ENCODE measurements at regions not wholly inside any gene's neighbourhood (a gene's known extent, or its start where the extent isn't known, plus 50 kb on each side); places are given as distances from the start of the nearest gene placed in this dataset.

DNA sequence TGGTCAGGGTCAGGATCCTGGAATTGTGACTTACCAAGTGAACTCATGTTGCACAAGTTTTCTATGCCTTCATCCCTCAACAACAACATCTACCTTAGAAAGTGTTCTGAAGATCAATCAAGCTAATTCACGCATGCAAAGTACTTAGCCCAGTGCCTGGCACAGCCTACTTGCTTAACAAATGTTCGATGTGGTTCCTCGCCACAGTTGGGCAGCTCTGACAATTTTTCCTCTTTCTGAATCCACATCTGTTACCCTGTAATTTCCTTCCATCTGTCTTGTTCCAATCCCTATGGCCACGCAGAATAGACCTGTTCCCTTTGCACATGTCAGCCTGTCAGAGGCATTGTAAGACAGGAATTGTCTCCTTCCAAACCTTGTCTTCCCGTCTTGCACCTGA lies 1415.2 kb downstream of the TBC1D22A start:
- H4K8ac ChIP-seq (ENCODE audit: low read depth in 2 of 2, low read length in 2 of 2), result no peak overlapping the region
- no peak overlapping the region for H4K91ac ChIP-seq (ENCODE audit: insufficient read depth, low read depth, low read length)
- no peaks in the 10 kb centered on the region for H3K9me1 ChIP-seq (ENCODE audit: insufficient read depth, low read length)
- no peak for ATAC-seq (ENCODE audit: low read depth)
- no peak overlapping the region for H3K9ac ChIP-seq (ENCODE audit: low read depth, low read length)
- H3K36me3 ChIP-seq (ENCODE audit: control insufficient read depth, insufficient read depth, low read length), result no peaks in the 10 kb centered on the region
- peaks cover 61% of the 10 kb centered on the region for H3K9me3 ChIP-seq (ENCODE audit: control insufficient read depth, insufficient read depth, low read length)
- no peak overlapping the region for H2BK120ac ChIP-seq (ENCODE audit: low read depth, low read length)
- H2AK9ac ChIP-seq (replicated peaks; ENCODE audit: low read depth, low read length, poor library complexity), result no peak overlapping the region
- no TSS peak for BruUV-seq (replicated peaks)
- no peaks in the 10 kb centered on the region for H3K4me1 ChIP-seq (ENCODE audit: control insufficient read depth, insufficient read depth, low read length)
- no peak overlapping the region for H2BK20ac ChIP-seq (ENCODE audit: low read depth, low read length)
- H3K4me3 ChIP-seq (ENCODE audit: insufficient read depth, low read depth, low read length), result no peak overlapping the region
- no peak overlapping the region for H2AK5ac ChIP-seq (ENCODE audit: low read depth, low read length)
- intact Hi-C loops (cut with micrococcal nuclease), result no loop called here
- H4K5ac ChIP-seq (ENCODE audit: low read depth, low read length), result no peak overlapping the region
- no peak overlapping the region for H3K23ac ChIP-seq (ENCODE audit: low read depth, low read length)
- H3K18ac ChIP-seq (ENCODE audit: low read depth, low read length), result no peak overlapping the region
- dilution Hi-C loops (cut with HindIII; ENCODE audit: low sequenced_read_pairs, unreplicated experiment), result no loop called here
- H3K4ac ChIP-seq (ENCODE audit: low read depth, low read length), result no peak overlapping the region
- no peak overlapping the region for H3K56ac ChIP-seq (ENCODE audit: extremely low read depth, insufficient read depth, low read length)
- TF ChIP-seq RCOR1 (IDR thresholded peaks at IDR 0.05; ENCODE audit: insufficient replicate concordance, low read length) (no peak), FOS (IDR thresholded peaks at IDR 0.05; ENCODE audit: low read depth, low read length) (no peak), ELK1 (IDR thresholded peaks at IDR 0.05; ENCODE audit: borderline replicate concordance, low read depth, low read length) (no peak), MAZ (IDR thresholded peaks at IDR 0.05; ENCODE audit: borderline replicate concordance, low read depth, low read length) (no peak), CHD1 (IDR thresholded peaks at IDR 0.05; ENCODE audit: low read depth, low read length) (no peak), RFX5 (IDR thresholded peaks at IDR 0.05; ENCODE audit: low read depth, low read length) (no peak), CEBPB (IDR thresholded peaks at IDR 0.05; ENCODE audit: low read depth, low read length) (no peak), MAFK (IDR thresholded peaks at IDR 0.05; ENCODE audit: low read depth, low read length) (no peak), SMC3 (IDR thresholded peaks at IDR 0.05; ENCODE audit: low read depth, low read length) (no peak), MXI1 (IDR thresholded peaks at IDR 0.05; ENCODE audit: borderline replicate concordance, low read depth, low read length) (no peak)
- POLR2A ChIA-PET (ENCODE audit: unreplicated experiment), result no interaction called here
- 59% methylated on average over 3 of the region's 5 CpGs; no CpG with 5 or more reads in 1 of the 2 experiments for WGBS, 2 experiments (ENCODE audit: extremely low coverage in 2 of 2, insufficient read length in 1 of 2)
- no peaks in the 10 kb centered on the region for H3K27me3 ChIP-seq (ENCODE audit: control insufficient read depth, insufficient read depth, low read length)
- no peak for DNase-seq
- in situ Hi-C loops (cut with MboI; ENCODE audit: low sequenced_read_pairs), result no loop called here
- H3K14ac ChIP-seq (replicated peaks; ENCODE audit: low read depth, low read length), result no peak overlapping the region
- no peak overlapping the region for H2AFZ ChIP-seq (replicated peaks; ENCODE audit: low read length, poor library complexity)
- H2BK15ac ChIP-seq (ENCODE audit: low read depth, low read length), result no peak overlapping the region
- H3K27ac ChIP-seq (ENCODE audit: insufficient read depth, low read length), result no peak overlapping the region
- H4K20me1 ChIP-seq (ENCODE audit: insufficient read depth, low read length), result no peaks in the 10 kb centered on the region
- CTCF ChIA-PET, result no interaction called here
- no peaks in the 10 kb centered on the region for H3K79me1 ChIP-seq (ENCODE audit: low read depth in 1 of 2, low read length in 2 of 2)
- no peak overlapping the region for H3K4me2 ChIP-seq (ENCODE audit: low read depth, low read length)
- H2BK5ac ChIP-seq (ENCODE audit: low read depth, low read length, poor library complexity, severe bottlenecking), result no peak overlapping the region

All from IMR-90 (cell line).